VCaP (cell line): ENCODE measurements at regions not wholly inside any gene's neighbourhood (a gene's known extent, or its start where the extent isn't known, plus 50 kb on each side); places are given as distances from the start of the nearest gene placed in this dataset.

Experiments
- H3K27ac ChIP-seq: fragments of 450-650 bp; 2 replicates; pipeline ENCODE4 v1.5.1; 2017
- CTCF ChIP-seq: fragments of 450-650 bp; conservative IDR thresholded peaks from 2 replicates; pipeline ENCODE4 v1.5.1; 2017; ENCODE audit warnings: mild to moderate bottlenecking, moderate library complexity

GRCh38 chr5:173814053-173814452 is 74.1 kb upstream of the CPEB4 start:
- no peak for TF ChIP-seq CTCF
- H3K27ac ChIP-seq = no peak overlapping the region

- TF ChIP-seq CTCF = no peak
- H3K27ac ChIP-seq = no peak overlapping the region
Observed at GRCh38 chr5:173815571-173815970, 72.6 kb upstream of the CPEB4 start.

- H3K27ac ChIP-seq = peak overlapping the region; percentile 37
- TF ChIP-seq CTCF = no peak
Observed at GRCh38 chr5:173816728-173817127, 71.4 kb upstream of the CPEB4 start.

GRCh38 chr5:173817561-173817960 is 70.6 kb upstream of the CPEB4 start:
- TF ChIP-seq CTCF = no peak
- peak overlapping the region; percentile 37 for H3K27ac ChIP-seq

- H3K27ac ChIP-seq = no peak overlapping the region
- no peak for TF ChIP-seq CTCF
Observed at GRCh38 chr5:173819521-173819920, 68.6 kb upstream of the CPEB4 start.

GRCh38 chr5:173823274-173823644 is 64.9 kb upstream of the CPEB4 start:
- H3K27ac ChIP-seq = peak overlapping the region; percentile 85

GRCh38 chr5:173823721-173824567 is 64.2 kb upstream of the CPEB4 start:
- peak overlapping the region; percentile 85 for H3K27ac ChIP-seq
- no peak for TF ChIP-seq CTCF

More at GRCh38 chr5:173823274-173823644, 64.9 kb upstream of the CPEB4 start:
- TF ChIP-seq CTCF = no peak
